HUDEP-2 (cell line): ENCODE measurements at regions not wholly inside any gene's neighbourhood (a gene's known extent, or its start where the extent isn't known, plus 50 kb on each side); places are given as distances from the start of the nearest gene placed in this dataset.
"Not testable (repeated sequence)": the region's sequence is repeated elsewhere in the genome, so short reads cannot be mapped to it uniquely, and the experiment has no call there.

ENCODE experiments used
- DNase-seq, 76 experiments: peaks; one replicate each; lab custom pipeline; 2025; ENCODE audit not compliant: unreplicated experiment in 76 of 76; lab: John Stamatoyannopoulos, UW

GRCh38 chr5:145395151-145395550 is 440.0 kb downstream of the PRELID2 start:
- not testable (repeated sequence) for DNase-seq

GRCh38 chr5:145393426-145393825 is 441.7 kb downstream of the PRELID2 start:
- no peak for DNase-seq

- no peak for DNase-seq
Observed at GRCh38 chr5:145389047-145389446, 446.1 kb downstream of the PRELID2 start.

- no peak for DNase-seq
Observed at GRCh38 chr5:145385276-145385675, 449.9 kb downstream of the PRELID2 start.

- DNase-seq: no peak
Observed at GRCh38 chr5:145378226-145378625, 456.9 kb downstream of the PRELID2 start.

GRCh38 chr5:145375521-145375920 is 459.6 kb downstream of the PRELID2 start:
- no peak for DNase-seq

- no peak for DNase-seq
Observed at GRCh38 chr5:145365464-145365863, 469.7 kb downstream of the PRELID2 start.

GRCh38 chr5:145362266-145362665 is 472.9 kb downstream of the PRELID2 start:
- no peak for DNase-seq

GRCh38 chr5:145360936-145361335 is 474.2 kb downstream of the PRELID2 start:
- DNase-seq: no peak

- DNase-seq: no peak
Observed at GRCh38 chr5:145350513-145350912, 484.6 kb downstream of the PRELID2 start.

GRCh38 chr5:145347026-145347616 is 488.0 kb downstream of the PRELID2 start:
- peak in 11 of 76 experiments; percentile 1 to 33 (median 3) for DNase-seq

- no peak for DNase-seq
Observed at GRCh38 chr5:145345511-145346287, 489.4 kb downstream of the PRELID2 start.

- DNase-seq: no peak
Observed at GRCh38 chr5:145341842-145342241, 493.3 kb downstream of the PRELID2 start.

- no peak for DNase-seq
Observed at GRCh38 chr5:145340099-145340498, 495.0 kb downstream of the PRELID2 start.

GRCh38 chr5:145324767-145325479 is 510.2 kb downstream of the PRELID2 start:
- DNase-seq: no peak

GRCh38 chr5:145324101-145324500 is 511.0 kb downstream of the PRELID2 start:
- no peak for DNase-seq

GRCh38 chr5:145316282-145316681 is 518.9 kb downstream of the PRELID2 start:
- DNase-seq: no peak

- DNase-seq: no peak
Observed at GRCh38 chr5:145307866-145308382, 527.2 kb downstream of the PRELID2 start.

GRCh38 chr5:145295236-145295835 is 539.8 kb downstream of the PRELID2 start:
- no peak for DNase-seq

- DNase-seq: no peak
Observed at GRCh38 chr5:145294331-145294730, 540.8 kb downstream of the PRELID2 start.

GRCh38 chr5:145293716-145294115 is 541.4 kb downstream of the PRELID2 start:
- DNase-seq: no peak
